Ectodermal cell (in vitro differentiated cells): ENCODE measurements at regions not wholly inside any gene's neighbourhood (a gene's known extent, or its start where the extent isn't known, plus 50 kb on each side); places are given as distances from the start of the nearest gene placed in this dataset.

ENCODE experiments used
- H3K27ac ChIP-seq: 2 replicates; pipeline ENCODE4 v1.7.0; 2013; ENCODE audit warnings: mild to moderate bottlenecking, low read depth, low read length; ENCODE audit not compliant: insufficient read depth, poor library complexity, severe bottlenecking
- H3K27me3 ChIP-seq: 2 replicates; pipeline ENCODE4 v1.7.0; 2013; ENCODE audit warnings: mild to moderate bottlenecking, low read length; ENCODE audit not compliant: insufficient read depth, control insufficient read depth, poor library complexity, severe bottlenecking
- H3K36me3 ChIP-seq: one replicate; pipeline ENCODE4 v1.7.0; 2013; ENCODE audit warnings: low read length; ENCODE audit not compliant: control insufficient read depth, insufficient read depth
- H3K4me1 ChIP-seq: one replicate; pipeline ENCODE4 v1.7.0; 2013; ENCODE audit warnings: low read length; ENCODE audit not compliant: control insufficient read depth, insufficient read depth
- H3K4me3 ChIP-seq: 2 replicates; pipeline ENCODE4 v1.7.0; 2013; ENCODE audit warnings: low read depth, low read length, control low read depth; ENCODE audit not compliant: insufficient read depth
- H3K9me3 ChIP-seq: 2 replicates; pipeline ENCODE4 v1.7.0; 2013; ENCODE audit warnings: mild to moderate bottlenecking, low read length, moderate library complexity; ENCODE audit not compliant: control insufficient read depth
- WGBS, 2 experiments: methylation state at CpG; one replicate each; pipeline ENCODE4 v1.1.7; 2013; ENCODE audit warnings: missing lambda C conversion rate in 2 of 2; 5-methylcytosine and 5-hydroxymethylcytosine counted together

DNA sequence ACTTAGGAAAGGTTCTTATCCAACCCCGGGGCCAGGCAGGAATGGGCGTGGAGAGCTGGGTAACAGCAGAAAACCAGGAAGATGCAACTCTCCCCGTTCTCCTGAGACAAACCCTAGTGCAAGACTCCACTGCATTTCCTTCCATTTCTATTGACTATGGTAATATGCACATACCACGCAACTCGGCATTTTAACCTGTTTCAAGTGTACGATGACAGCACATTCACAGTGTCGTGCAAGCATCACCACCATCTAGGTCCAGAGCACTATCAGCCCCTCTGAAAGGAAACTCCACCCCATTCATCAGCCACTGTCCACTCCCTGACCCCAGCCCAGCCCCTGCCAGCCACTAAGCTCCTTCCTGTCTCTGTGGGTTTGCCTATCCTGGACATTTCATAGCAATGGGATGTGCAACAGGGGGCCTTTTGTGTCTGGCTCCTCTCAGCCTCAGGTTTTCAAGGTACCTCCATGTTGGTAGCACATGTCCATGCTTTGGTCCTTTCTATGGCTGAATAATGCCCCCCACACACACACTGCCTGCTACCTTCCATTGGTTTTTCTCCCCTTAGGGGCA, 441.9 kb downstream of the SOX9 start:
- peaks cover 3% of the 10 kb centered on the region for H3K4me1 ChIP-seq
- H3K27ac ChIP-seq: no peak overlapping the region
- 95 to 96% methylated on average over 7 of the region's 7 CpGs for WGBS, 2 experiments
- H3K9me3 ChIP-seq: no peaks in the 10 kb centered on the region
- no peak overlapping the region for H3K4me3 ChIP-seq
- H3K36me3 ChIP-seq: no peaks in the 10 kb centered on the region
- no peaks in the 10 kb centered on the region for H3K27me3 ChIP-seq

DNA sequence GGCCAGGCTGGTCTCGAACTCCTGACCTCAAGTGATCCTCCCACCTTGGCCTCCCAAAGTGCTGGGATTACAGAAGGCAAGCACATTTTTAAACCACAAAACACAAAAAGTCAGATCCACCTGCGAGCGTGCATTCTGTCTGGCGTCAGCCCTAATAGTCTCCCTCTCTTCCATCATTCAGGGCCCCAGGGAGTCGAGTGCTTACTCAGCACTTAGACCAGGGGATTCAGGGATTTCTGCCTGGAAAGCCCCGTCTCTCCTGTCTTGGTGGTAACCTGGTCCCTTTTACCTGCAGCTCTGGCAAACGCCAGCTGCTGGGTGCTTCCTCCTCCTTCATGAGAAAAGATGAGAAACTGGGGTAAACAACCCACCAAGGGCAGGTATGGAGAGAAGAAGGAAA, 443.1 kb downstream of the SOX9 start:
- Histone ChIP-seq H3K36me3 (no peaks in the 10 kb centered on the region), H3K9me3 (no peaks in the 10 kb centered on the region), H3K27me3 (no peaks in the 10 kb centered on the region), H3K27ac (no peak overlapping the region), H3K4me3 (no peak overlapping the region), H3K4me1 (peaks cover 3% of the 10 kb centered on the region)
- WGBS, 2 experiments: 94 to 95% methylated on average over 7 of the region's 7 CpGs

DNA sequence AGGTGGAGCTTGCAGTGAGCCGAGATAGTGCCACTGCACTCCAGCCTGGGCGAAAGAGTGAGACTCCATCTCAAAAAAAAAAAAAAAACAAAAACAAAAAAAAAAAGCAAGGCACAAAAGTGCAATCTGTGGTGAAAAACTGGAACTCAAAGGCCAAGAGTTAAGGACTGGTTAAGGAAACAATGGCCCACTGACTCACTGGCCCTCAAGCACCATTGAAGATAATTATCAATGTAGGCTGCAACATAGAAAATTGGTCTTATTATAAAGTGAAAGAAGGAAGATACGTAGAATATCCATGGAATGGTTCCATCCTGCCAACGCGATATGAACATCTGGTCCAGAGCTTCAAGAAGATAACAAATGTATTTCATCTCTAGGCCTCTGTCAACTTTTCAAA, 444.2 kb downstream of the SOX9 start:
- no peak overlapping the region for H3K27ac ChIP-seq
- no peaks in the 10 kb centered on the region for H3K9me3 ChIP-seq
- no peak overlapping the region for H3K4me3 ChIP-seq
- 95 to 98% methylated on average over 3 to 5 of the region's 5 CpGs for WGBS, 2 experiments
- H3K27me3 ChIP-seq: no peaks in the 10 kb centered on the region
- H3K4me1 ChIP-seq: peaks cover 7% of the 10 kb centered on the region
- no peaks in the 10 kb centered on the region for H3K36me3 ChIP-seq

DNA sequence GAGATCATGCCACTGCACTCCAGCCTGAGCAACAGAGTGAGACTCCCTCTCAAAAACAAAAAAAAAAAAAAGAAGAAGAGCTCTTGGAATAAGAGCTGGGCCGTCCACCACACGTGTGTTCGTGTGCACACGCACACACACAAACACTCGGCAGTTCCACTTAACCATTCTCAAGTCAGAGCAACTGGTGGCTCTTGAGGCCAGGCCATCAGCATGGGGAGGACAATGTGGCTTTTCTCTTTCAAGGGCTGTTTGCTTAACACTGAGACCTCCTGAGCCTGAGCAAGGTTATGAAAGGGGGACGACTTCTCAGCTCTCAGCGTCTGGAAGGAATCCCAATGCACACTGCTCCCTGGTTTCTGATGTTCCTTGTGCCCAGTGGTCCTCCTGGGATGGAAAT, 444.9 kb downstream of the SOX9 start:
- Histone ChIP-seq H3K27ac (no peak overlapping the region), H3K36me3 (no peaks in the 10 kb centered on the region), H3K4me1 (peaks cover 5% of the 10 kb centered on the region), H3K27me3 (no peaks in the 10 kb centered on the region), H3K4me3 (no peak overlapping the region), H3K9me3 (no peaks in the 10 kb centered on the region)
- 92 to 95% methylated on average over 7 of the region's 7 CpGs for WGBS, 2 experiments

DNA sequence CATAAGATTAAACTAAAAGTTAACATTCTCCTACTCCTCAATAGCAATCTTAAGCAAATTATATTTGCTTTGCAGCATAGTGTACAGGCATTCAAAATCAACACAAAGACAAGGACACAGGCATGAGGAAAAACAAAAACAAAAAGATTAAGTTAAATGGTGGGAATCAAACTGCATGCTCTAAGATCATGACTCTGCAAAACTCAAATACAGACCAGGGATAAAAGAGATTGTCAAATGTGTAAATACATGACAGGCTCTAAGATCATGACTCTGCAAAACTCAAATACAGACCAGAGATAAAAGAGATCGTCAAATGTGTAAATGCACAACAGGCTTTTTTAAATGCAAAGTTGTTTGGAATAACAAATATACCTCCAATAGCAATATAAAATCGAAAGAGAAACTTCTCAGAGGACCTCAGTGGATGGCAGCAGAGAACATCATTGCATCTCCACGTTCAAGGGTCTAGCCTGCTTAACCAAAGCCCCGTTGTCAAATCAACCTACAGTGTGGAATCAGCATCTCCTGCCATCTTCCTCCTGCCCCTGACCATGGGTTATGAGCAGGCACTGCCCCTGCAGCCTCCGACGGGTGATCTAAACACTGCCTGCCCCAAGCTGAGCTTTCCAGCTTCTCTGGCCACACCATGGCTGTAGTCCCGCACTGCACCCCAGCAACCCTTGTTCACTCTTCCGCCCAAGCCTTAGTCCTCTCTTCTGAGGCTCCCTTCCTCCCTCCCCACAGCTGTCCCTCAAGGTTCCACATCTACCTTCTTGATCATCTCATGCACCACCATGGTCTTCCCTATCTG, 446.1 kb downstream of the SOX9 start:
- WGBS, 2 experiments: 83 to 87% methylated on average over 7 to 8 of the region's 8 CpGs
- Histone ChIP-seq H3K9me3 (no peaks in the 10 kb centered on the region), H3K27ac (no peak overlapping the region), H3K4me1 (peaks cover 12% of the 10 kb centered on the region), H3K4me3 (no peak overlapping the region), H3K36me3 (no peaks in the 10 kb centered on the region), H3K27me3 (no peaks in the 10 kb centered on the region)

DNA sequence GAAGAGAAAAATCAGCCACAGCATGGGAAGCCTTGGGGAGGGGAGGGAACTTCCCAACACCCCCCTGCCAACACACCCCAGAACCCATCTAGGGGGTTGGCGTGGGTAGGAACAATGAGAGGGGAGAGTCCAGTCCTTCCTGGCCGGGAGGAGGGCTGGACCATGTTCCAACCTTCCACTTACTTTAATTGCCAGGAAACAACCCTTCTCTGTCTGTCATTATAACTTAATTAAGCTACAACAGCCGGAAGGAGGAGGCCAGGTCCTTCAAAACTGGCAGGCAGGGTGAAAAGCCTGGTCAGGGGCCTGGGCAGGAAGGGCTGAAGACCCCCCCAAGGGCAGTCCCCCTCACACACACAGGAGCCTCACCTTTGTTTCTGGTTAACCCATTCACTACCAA, 447.0 kb downstream of the SOX9 start:
- H3K36me3 ChIP-seq: no peaks in the 10 kb centered on the region
- peaks cover 15% of the 10 kb centered on the region for H3K4me1 ChIP-seq
- 59 to 61% methylated on average over 2 to 3 of the region's 3 CpGs for WGBS, 2 experiments
- H3K9me3 ChIP-seq: no peaks in the 10 kb centered on the region
- H3K4me3 ChIP-seq: no peak overlapping the region
- H3K27me3 ChIP-seq: no peaks in the 10 kb centered on the region
- no peak overlapping the region for H3K27ac ChIP-seq

DNA sequence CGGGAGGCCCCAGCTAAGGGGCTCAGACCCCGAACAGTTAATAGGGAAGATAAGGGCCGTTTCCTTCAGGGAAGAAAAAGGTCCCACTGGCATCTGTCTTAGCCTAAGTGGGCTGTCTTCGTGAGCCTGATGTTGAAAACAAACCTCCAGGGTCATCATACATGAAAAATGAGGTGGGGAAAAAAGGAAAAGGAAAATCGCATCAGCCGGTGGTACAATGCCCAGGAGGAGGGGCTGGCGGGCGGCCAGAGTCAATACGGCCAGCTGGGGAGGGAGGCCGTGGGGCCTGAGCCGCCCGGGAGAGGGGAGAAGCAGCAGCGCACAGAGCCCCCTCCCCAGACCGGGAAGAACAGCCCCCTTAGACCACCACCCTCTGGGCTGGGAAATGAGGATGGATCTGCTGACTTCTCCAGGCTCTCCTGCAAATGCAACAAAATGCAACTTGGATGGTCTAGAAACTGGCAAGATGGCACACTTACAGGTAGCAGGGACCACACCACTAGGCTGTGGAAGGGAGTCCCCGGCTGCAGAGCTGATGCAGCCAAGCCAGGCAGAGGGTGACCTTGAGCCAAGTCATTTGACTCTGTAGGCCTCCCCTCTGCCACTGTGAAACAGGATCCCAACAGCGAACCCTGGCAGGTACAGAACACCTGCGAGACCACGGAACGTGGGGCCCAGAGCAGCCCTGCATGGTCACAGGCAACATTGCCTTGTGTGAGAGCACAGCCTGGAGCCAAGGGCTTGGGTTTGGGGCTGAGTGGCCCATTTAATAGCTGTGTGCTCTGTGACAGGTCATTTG, 448.5 kb downstream of the SOX9 start:
- H3K27ac ChIP-seq: no peak overlapping the region
- no peaks in the 10 kb centered on the region for H3K27me3 ChIP-seq
- H3K4me1 ChIP-seq: peaks cover 15% of the 10 kb centered on the region
- H3K9me3 ChIP-seq: no peaks in the 10 kb centered on the region
- WGBS, 2 experiments: 81 to 83% methylated on average over 19 of the region's 19 CpGs
- H3K4me3 ChIP-seq: no peak overlapping the region
- no peaks in the 10 kb centered on the region for H3K36me3 ChIP-seq

DNA sequence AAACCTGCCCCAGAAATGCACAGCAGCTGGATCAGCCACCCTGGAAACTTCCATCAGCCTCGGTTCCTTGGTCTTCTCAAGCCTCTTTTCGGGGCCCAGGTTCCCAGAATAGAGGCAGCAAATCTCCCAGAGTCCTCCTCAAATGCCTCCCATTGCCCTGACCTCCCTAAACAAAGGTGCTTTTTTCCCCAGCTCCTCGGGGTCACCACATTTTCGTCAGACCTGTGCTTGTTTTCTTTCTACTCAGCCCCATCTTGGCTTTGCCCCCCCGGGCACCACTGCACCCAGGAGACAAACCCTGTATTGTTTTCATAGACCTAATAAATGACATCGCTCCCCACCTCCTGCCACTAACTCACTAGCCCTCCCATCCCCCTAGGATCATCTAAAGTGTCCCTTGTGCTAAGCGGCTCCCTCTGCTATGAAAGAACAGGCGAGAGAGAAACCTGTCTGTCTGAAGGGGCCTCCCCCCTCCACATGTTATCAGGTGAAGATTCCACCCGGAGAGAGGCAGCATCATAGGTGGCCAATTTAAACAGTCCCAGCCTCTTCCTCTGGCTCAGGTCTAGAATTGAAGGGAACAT, 451.1 kb downstream of the SOX9 start:
- peaks cover 38% of the 10 kb centered on the region for H3K4me1 ChIP-seq
- H3K4me3 ChIP-seq: no peak overlapping the region
- H3K36me3 ChIP-seq: no peaks in the 10 kb centered on the region
- no peaks in the 10 kb centered on the region for H3K9me3 ChIP-seq
- no peaks in the 10 kb centered on the region for H3K27me3 ChIP-seq
- no peak overlapping the region for H3K27ac ChIP-seq
- WGBS, 2 experiments: 71 to 73% methylated on average over 9 of the region's 9 CpGs

DNA sequence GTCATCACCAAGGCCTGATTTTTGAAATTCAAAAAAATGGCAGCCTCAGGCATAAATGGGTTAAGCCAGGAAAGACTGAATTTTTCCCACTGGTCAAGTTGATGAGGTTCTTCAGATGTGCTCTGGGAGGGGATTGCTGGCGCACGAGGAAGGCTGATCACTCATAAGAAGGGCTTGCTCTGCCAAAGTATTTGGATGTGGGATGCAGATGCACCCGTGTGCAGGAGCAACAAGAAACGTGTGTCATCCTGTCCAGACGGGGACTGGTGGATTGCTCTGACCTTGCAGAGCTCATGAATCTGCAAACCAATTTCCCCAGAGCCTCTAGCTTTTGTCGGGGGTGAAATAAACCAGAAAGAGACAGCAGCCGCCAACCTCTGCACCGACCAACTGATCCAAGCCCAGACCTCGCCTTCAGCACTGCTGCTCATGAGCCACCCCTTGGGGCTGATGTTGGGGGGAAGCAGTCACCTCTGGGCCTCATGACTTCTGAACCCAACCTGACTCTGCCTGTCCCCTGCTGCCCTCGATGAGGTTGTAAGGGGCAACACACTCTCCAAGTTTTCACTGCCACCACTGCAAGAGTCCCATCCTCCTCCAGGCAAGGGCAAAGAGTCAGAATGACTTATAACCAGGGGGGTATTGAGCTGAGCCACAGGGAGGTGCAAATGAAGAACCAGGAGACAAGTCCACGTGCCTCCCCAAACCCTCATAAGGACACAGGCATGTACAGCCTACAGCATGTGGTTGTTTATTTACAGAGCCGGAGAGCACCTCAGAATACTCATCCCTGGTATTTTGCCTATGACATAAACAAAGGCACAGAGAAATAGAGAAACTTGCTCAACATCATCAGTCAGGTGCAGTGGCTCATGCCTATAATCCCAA, 452.0 kb downstream of the SOX9 start:
- Histone ChIP-seq H3K4me1 (peaks cover 45% of the 10 kb centered on the region), H3K36me3 (no peaks in the 10 kb centered on the region), H3K27me3 (no peaks in the 10 kb centered on the region), H3K4me3 (no peak overlapping the region), H3K9me3 (no peaks in the 10 kb centered on the region), H3K27ac (no peak overlapping the region)
- WGBS, 2 experiments: 91 to 93% methylated on average over 12 of the region's 12 CpGs
